ENCODE measurements at regions not wholly inside any gene's neighbourhood (a gene's known extent, or its start where the extent isn't known, plus 50 kb on each side); places are given as distances from the start of the nearest gene placed in this dataset.

DNA sequence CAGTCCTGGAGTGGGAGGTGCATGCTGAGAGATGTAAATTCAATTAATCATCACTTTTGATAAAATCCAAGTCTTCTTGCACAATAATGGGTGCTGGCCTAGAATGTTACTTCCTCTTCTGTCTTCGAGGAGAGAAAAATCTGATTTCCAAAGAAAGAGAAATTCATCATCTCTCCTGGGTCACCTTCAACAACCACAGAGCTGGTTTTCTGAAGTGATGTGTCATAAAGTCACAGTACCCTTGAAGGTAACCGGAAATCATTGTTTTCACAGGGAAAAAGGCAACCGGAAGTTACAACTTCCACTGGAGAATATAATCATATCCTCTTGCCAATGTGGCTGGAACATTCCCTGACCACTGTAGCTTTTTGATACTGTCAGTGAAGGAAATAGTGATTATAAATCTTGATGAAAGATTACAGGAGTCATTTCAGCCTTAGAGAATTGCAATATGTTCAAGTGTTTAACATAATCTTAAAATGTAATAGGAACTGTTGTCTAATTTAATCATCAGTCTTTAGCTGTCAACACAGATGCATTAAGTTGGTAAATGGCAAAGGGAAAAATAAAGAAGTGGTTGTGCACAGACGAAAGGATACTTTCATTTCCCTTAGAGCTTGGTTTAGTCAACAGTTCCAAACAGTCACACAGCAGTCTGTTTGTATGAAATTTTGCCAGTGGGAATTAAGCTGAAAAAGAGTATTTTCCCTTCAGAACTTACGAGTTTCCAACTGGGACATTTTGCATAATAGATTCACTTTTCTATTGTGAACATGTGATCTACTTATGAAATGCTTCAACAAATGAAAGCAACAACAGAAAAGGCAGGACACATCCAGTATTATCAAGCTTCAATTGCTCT, 106.5 kb upstream of the SLC4A7 start:
- Histone ChIP-seq H3K4me1 (ENCODE audit: control insufficient read depth, insufficient read depth, low read length) (peaks cover 24% of the 10 kb centered on the region), H3K9me3 (ENCODE audit: control insufficient read depth, insufficient read depth, low read depth, low read length) (no peaks in the 10 kb centered on the region), H3K4me3 (ENCODE audit: low read depth, low read length) (no peak overlapping the region), H3K27me3 (ENCODE audit: control insufficient read depth, insufficient read depth, low read length) (no peaks in the 10 kb centered on the region), H3K27ac (ENCODE audit: low read depth, low read length) (no peak overlapping the region), H3K9ac (ENCODE audit: low read length) (no peak overlapping the region), H3K36me3 (ENCODE audit: control insufficient read depth, insufficient read depth, low read length) (no peaks in the 10 kb centered on the region)

DNA sequence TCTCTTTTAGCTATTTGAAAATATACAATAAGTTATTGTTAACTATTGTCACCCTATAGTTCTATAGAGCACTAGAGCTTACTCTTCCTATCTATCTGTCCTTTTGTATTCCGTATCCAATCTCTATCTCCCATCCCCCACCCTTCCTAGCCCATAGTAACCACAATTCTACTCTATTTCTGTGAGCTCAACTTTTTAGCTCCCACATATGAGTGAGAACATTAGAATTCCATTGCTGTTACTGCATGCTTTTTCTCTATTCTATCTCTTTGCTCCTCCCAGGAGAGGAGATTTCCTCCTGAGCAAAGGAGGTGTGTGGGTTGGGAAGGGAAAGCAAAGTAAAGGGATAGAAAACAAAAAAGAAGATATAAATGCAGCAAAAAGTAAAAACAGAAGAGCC, 105.6 kb upstream of the SLC4A7 start:
- Histone ChIP-seq H3K9me3 (ENCODE audit: control insufficient read depth, insufficient read depth, low read depth, low read length) (no peaks in the 10 kb centered on the region), H3K4me3 (ENCODE audit: low read depth, low read length) (no peak overlapping the region), H3K27ac (ENCODE audit: low read depth, low read length) (no peak overlapping the region; the same call in 1 of the 2 replicates), H3K9ac (ENCODE audit: low read length) (no peak overlapping the region), H3K27me3 (ENCODE audit: control insufficient read depth, insufficient read depth, low read length) (no peaks in the 10 kb centered on the region), H3K4me1 (ENCODE audit: control insufficient read depth, insufficient read depth, low read length) (peaks cover 31% of the 10 kb centered on the region), H3K36me3 (ENCODE audit: control insufficient read depth, insufficient read depth, low read length) (no peaks in the 10 kb centered on the region)

DNA sequence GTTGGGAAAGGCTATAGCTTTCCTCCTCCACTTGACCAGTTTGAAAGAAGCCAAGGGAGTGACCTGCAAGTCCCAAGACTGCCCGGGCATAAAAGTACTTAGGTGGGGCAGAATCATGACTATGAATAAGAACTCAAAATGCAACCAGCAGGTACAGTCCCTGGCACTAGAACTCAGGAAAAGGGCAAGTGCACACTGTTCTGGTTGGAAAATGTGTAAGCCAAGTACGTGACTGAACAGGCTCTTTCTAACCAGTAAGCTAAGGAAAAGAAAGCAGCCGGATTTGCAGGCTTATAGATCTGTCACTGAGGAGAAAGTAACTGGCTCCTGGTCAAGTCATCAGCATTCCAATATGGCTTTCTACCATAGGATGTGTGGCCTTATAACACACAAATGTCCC, 101.2 kb upstream of the SLC4A7 start:
- Histone ChIP-seq H3K9ac (ENCODE audit: low read length) (no peak overlapping the region), H3K27me3 (ENCODE audit: control insufficient read depth, insufficient read depth, low read length) (no peaks in the 10 kb centered on the region), H3K27ac (ENCODE audit: low read depth, low read length) (no peak overlapping the region), H3K4me1 (ENCODE audit: control insufficient read depth, insufficient read depth, low read length) (peaks cover 19% of the 10 kb centered on the region), H3K9me3 (ENCODE audit: control insufficient read depth, insufficient read depth, low read depth, low read length) (peaks cover 9% of the 10 kb centered on the region; the same call in 1 of the 2 replicates), H3K4me3 (ENCODE audit: low read depth, low read length) (no peak overlapping the region), H3K36me3 (ENCODE audit: control insufficient read depth, insufficient read depth, low read length) (no peaks in the 10 kb centered on the region)

DNA sequence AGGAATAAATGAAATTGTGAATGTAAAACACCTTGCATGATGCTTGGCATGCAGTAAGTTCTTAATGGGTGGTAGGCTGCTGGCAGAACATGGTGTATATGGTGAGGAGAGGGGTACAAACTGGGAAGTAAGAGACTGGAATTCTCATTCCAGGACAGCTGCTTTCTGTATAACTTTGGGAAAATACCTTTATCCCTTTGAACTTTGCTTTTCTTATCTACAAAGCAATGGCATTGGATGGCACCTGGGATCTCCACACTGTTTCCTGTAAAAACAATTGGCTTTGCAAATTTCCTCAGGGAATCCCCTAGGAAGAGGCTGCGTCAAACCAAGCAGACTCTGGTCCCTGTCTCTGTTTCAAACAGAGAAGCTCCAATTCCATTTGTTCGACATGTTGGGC, 100.7 kb upstream of the SLC4A7 start:
- no peaks in the 10 kb centered on the region for H3K36me3 ChIP-seq (ENCODE audit: control insufficient read depth, insufficient read depth, low read length)
- no peak overlapping the region for H3K27ac ChIP-seq (ENCODE audit: low read depth, low read length)
- H3K9me3 ChIP-seq (ENCODE audit: control insufficient read depth, insufficient read depth, low read depth, low read length): peaks cover 9% of the 10 kb centered on the region; the same call in 1 of the 2 replicates
- H3K4me3 ChIP-seq (ENCODE audit: low read depth, low read length): no peak overlapping the region
- no peaks in the 10 kb centered on the region for H3K27me3 ChIP-seq (ENCODE audit: control insufficient read depth, insufficient read depth, low read length)
- peaks cover 13% of the 10 kb centered on the region for H3K4me1 ChIP-seq (ENCODE audit: control insufficient read depth, insufficient read depth, low read length)
- H3K9ac ChIP-seq (ENCODE audit: low read length): no peak overlapping the region

DNA sequence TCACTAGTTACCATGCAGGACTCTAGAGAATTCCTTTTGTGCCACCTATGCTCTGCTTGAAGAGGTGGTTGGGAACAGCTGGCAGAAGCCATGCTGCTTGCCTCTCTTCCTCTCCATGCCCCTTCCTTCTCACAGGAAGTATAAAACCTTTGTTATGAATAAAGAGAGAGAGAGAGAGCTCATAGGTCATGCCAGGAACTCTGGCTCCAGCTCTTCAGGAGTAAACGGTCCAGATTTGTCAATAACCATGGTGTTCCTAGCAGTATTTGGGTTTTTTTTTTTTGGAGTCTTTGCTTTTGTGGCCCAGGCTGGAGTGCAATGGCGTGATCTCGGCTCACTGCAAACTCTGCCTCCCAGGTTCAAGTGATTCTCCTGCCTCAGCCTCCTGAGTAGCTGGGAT, 97.7 kb upstream of the SLC4A7 start:
- no peak overlapping the region for H3K27ac ChIP-seq (ENCODE audit: low read depth, low read length)

DNA sequence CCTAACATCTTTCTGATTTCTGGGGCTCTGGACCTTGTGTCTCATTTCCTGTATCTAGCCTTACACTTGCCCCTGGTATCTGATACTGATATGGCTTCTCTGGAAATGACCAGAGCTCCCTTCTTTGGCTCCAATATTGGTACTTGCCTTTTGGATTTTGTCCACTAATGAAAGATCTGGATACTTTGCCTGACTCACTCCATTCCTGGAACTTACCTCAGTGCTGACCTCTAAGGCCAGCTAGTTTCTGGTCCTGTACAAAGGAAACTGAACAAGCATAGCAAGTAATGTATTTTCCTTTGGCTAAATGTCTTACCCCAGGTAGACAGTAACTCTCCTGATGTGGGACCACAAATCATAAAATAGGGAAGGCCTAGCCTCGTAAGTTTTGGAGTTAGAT, 93.8 kb upstream of the SLC4A7 start:
- Histone ChIP-seq H3K36me3 (ENCODE audit: control insufficient read depth, insufficient read depth, low read length) (no peaks in the 10 kb centered on the region), H3K27me3 (ENCODE audit: control insufficient read depth, insufficient read depth, low read length) (no peaks in the 10 kb centered on the region), H3K4me3 (ENCODE audit: low read depth, low read length) (no peak overlapping the region), H3K9me3 (ENCODE audit: control insufficient read depth, insufficient read depth, low read depth, low read length) (peaks cover 9% of the 10 kb centered on the region; the same call in 1 of the 2 replicates), H3K4me1 (ENCODE audit: control insufficient read depth, insufficient read depth, low read length) (no peaks in the 10 kb centered on the region), H3K27ac (ENCODE audit: low read depth, low read length) (no peak overlapping the region), H3K9ac (ENCODE audit: low read length) (no peak overlapping the region)

More for the DNA sequence above, 97.7 kb upstream of the SLC4A7 start:
- H3K36me3 ChIP-seq (ENCODE audit: control insufficient read depth, insufficient read depth, low read length): no peaks in the 10 kb centered on the region
- no peak overlapping the region for H3K4me3 ChIP-seq (ENCODE audit: low read depth, low read length)
- no peaks in the 10 kb centered on the region for H3K27me3 ChIP-seq (ENCODE audit: control insufficient read depth, insufficient read depth, low read length)
- no peak overlapping the region for H3K9ac ChIP-seq (ENCODE audit: low read length)
- H3K9me3 ChIP-seq (ENCODE audit: control insufficient read depth, insufficient read depth, low read depth, low read length): peaks cover 9% of the 10 kb centered on the region; the same call in 1 of the 2 replicates
- H3K4me1 ChIP-seq (ENCODE audit: control insufficient read depth, insufficient read depth, low read length): 0 out of 2 replicates have a peak, but pooled peaks cover 7% of the 10 kb centered on the region

DNA sequence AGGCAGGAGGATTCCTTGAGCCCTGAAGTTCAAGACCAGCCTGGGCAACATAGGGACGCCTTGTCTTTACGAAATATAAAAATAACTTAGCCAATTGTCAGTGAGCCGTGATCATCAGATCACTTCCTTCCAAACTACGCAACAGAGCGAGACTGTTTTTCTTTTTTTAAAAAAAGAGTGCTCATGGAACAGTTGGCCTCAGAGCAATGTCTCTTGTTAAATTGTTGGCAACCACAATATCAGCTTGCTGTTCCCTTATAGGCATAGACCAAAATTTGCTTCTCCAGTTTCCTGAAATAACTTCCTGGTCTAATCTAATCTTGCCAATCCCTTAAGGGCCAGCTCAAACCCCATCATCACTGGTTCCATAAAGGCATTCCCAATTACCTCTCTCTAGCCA, 93.3 kb upstream of the SLC4A7 start:
- no peak overlapping the region for H3K27ac ChIP-seq (ENCODE audit: low read depth, low read length)
- no peaks in the 10 kb centered on the region for H3K4me1 ChIP-seq (ENCODE audit: control insufficient read depth, insufficient read depth, low read length)

DNA sequence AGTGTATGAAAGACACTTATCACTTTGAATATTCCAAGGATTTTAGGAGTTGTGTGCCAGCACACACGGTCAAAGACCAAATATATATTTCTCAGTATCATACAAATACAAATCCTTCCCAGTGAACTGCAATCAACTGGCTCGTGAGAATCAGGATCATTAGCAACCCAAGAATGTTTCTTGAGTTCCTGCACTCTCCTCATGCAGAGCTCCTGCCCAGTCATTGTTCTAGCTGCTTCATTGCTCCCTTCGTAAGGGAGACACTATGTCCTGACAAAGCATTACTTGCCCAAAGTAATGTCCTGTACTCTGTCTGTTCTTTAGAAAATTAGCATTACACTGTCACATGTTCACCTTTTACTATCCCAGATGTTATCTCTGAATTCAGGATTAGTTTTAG, 92.0 kb upstream of the SLC4A7 start:
- no peak overlapping the region for H3K9ac ChIP-seq (ENCODE audit: low read length)
- H3K4me1 ChIP-seq (ENCODE audit: control insufficient read depth, insufficient read depth, low read length): peaks cover 7% of the 10 kb centered on the region; the same call in 1 of the 2 replicates
- peaks cover 3% of the 10 kb centered on the region; the same call in 1 of the 2 replicates for H3K9me3 ChIP-seq (ENCODE audit: control insufficient read depth, insufficient read depth, low read depth, low read length)
- H3K27me3 ChIP-seq (ENCODE audit: control insufficient read depth, insufficient read depth, low read length): no peaks in the 10 kb centered on the region
- no peaks in the 10 kb centered on the region for H3K36me3 ChIP-seq (ENCODE audit: control insufficient read depth, insufficient read depth, low read length)
- no peak overlapping the region for H3K4me3 ChIP-seq (ENCODE audit: low read depth, low read length)
- H3K27ac ChIP-seq (ENCODE audit: low read depth, low read length): no peak overlapping the region

More for the DNA sequence above, 93.3 kb upstream of the SLC4A7 start:
- peaks cover 9% of the 10 kb centered on the region; the same call in 1 of the 2 replicates for H3K9me3 ChIP-seq (ENCODE audit: control insufficient read depth, insufficient read depth, low read depth, low read length)
- no peaks in the 10 kb centered on the region for H3K36me3 ChIP-seq (ENCODE audit: control insufficient read depth, insufficient read depth, low read length)
- H3K4me3 ChIP-seq (ENCODE audit: low read depth, low read length): no peak overlapping the region
- H3K27me3 ChIP-seq (ENCODE audit: control insufficient read depth, insufficient read depth, low read length): no peaks in the 10 kb centered on the region
- no peak overlapping the region for H3K9ac ChIP-seq (ENCODE audit: low read length)

DNA sequence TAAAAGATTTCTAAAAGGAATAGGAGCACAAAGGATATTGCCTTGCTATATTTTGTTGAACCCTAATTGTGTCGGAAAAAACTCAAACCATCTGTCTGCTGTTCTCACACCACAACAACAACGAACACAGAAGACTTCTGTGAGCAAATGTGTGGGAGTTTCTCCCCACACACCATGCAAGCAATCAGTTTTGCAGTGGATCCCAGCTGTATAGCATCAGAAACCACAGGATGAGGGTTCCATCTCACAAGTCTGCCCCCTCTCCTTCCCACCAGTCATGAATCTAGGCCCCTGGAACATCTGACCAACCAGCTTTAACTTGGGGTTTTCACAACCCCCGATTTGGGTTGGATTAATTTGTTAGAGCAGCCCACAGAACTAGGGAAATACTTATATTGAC, 91.3 kb upstream of the SLC4A7 start:
- no peak overlapping the region for H3K9ac ChIP-seq (ENCODE audit: low read length)
- H3K36me3 ChIP-seq (ENCODE audit: control insufficient read depth, insufficient read depth, low read length): no peaks in the 10 kb centered on the region
- H3K27ac ChIP-seq (ENCODE audit: low read depth, low read length): no peak overlapping the region
- no peak overlapping the region for H3K4me3 ChIP-seq (ENCODE audit: low read depth, low read length)
- H3K4me1 ChIP-seq (ENCODE audit: control insufficient read depth, insufficient read depth, low read length): peaks cover 13% of the 10 kb centered on the region; the same call in 1 of the 2 replicates
- no peaks in the 10 kb centered on the region for H3K9me3 ChIP-seq (ENCODE audit: control insufficient read depth, insufficient read depth, low read depth, low read length)
- H3K27me3 ChIP-seq (ENCODE audit: control insufficient read depth, insufficient read depth, low read length): no peaks in the 10 kb centered on the region

DNA sequence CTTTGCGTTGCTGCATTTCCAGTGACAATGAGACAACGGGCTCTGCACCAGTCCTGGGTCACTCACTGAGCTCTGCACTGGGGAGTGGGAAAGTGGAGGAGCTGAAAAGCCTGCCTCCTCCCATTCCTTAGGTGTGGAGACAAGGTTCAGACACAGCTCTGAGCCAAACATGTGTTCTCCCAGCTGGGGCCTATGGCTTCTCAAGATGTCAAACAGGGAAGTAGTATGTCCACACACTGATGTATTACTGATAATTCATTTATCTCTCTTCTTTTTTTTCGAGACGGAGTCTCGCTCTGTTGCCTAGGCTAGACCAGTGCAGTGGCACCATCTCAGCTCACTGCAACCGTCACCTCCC, 90.2 kb upstream of the SLC4A7 start:
- H3K27me3 ChIP-seq (ENCODE audit: control insufficient read depth, insufficient read depth, low read length): no peaks in the 10 kb centered on the region
- no peaks in the 10 kb centered on the region for H3K9me3 ChIP-seq (ENCODE audit: control insufficient read depth, insufficient read depth, low read depth, low read length)
- no peak overlapping the region for H3K4me3 ChIP-seq (ENCODE audit: low read depth, low read length)
- no peak overlapping the region for H3K27ac ChIP-seq (ENCODE audit: low read depth, low read length)
- H3K36me3 ChIP-seq (ENCODE audit: control insufficient read depth, insufficient read depth, low read length): no peaks in the 10 kb centered on the region
- no peak overlapping the region for H3K9ac ChIP-seq (ENCODE audit: low read length)
- peaks cover 13% of the 10 kb centered on the region; the same call in 1 of the 2 replicates for H3K4me1 ChIP-seq (ENCODE audit: control insufficient read depth, insufficient read depth, low read length)

DNA sequence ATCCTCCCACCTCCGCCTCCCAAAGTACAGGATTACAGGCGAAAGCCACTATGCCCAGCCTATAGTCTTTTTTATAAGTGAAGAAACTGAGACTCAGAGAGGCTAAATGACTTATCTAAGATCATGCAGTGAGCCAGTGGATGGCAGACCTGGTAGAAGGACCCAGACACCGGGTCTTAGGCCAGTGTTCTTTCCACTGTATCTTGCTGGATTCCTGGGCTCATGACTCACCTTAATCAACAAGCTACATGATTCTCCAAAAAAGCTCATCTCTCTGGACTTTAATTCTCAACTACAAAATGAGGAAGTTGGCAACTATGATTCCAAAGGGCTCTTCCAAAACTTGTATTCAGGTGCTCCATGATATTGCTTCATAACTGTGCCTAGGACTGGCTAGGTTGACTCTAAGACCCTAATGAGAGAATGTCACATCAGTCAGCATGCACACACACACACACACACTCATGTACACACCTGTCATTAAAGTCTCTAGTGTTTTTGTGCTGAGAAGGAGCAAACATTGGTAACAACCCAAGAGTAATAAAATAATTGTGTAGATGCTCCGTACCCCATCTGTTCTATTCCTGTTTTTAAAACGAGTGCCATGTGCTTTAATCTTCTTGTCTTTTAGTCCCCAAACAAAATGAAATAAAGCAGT, 89.7 kb upstream of the SLC4A7 start:
- Histone ChIP-seq H3K9ac (ENCODE audit: low read length) (no peak overlapping the region), H3K9me3 (ENCODE audit: control insufficient read depth, insufficient read depth, low read depth, low read length) (no peaks in the 10 kb centered on the region), H3K36me3 (ENCODE audit: control insufficient read depth, insufficient read depth, low read length) (no peaks in the 10 kb centered on the region), H3K27me3 (ENCODE audit: control insufficient read depth, insufficient read depth, low read length) (no peaks in the 10 kb centered on the region), H3K4me3 (ENCODE audit: low read depth, low read length) (no peak overlapping the region), H3K27ac (ENCODE audit: low read depth, low read length) (no peak overlapping the region), H3K4me1 (ENCODE audit: control insufficient read depth, insufficient read depth, low read length) (peaks cover 13% of the 10 kb centered on the region; the same call in 1 of the 2 replicates)

All from HUES6 (cell line).